ENCODE measurements at regions not wholly inside any gene's neighbourhood (a gene's known extent, or its start where the extent isn't known, plus 50 kb on each side); places are given as distances from the start of the nearest gene placed in this dataset.

- Mint-ChIP-seq H3K4me3 (ENCODE audit: unreplicated experiment) (no peak overlapping the region), H3K27ac (ENCODE audit: unreplicated experiment) (no peak overlapping the region), H3K9me3 (ENCODE audit: unreplicated experiment) (peaks cover 7% of the 10 kb centered on the region), H3K36me3 (ENCODE audit: unreplicated experiment) (no peaks in the 10 kb centered on the region), H3K4me1 (ENCODE audit: unreplicated experiment) (peaks cover 4% of the 10 kb centered on the region), H3K27me3 (ENCODE audit: unreplicated experiment) (no peaks in the 10 kb centered on the region)
- DNase-seq (ENCODE audit: extremely low spot score, unreplicated experiment) = no peak
- TF ChIP-seq CTCF (IDR thresholded peaks at IDR 0.05) = no peak
These were observed 793.9 kb upstream of the PCDH20 start for GRCh38 chr13:62209529-62209928.

- no peak for DNase-seq (ENCODE audit: extremely low spot score, unreplicated experiment)
- Mint-ChIP-seq H3K4me3 (ENCODE audit: unreplicated experiment) (no peak overlapping the region), H3K36me3 (ENCODE audit: unreplicated experiment) (no peaks in the 10 kb centered on the region), H3K9me3 (ENCODE audit: unreplicated experiment) (peaks cover 7% of the 10 kb centered on the region), H3K27ac (ENCODE audit: unreplicated experiment) (no peak overlapping the region), H3K27me3 (ENCODE audit: unreplicated experiment) (no peaks in the 10 kb centered on the region), H3K4me1 (ENCODE audit: unreplicated experiment) (peaks cover 4% of the 10 kb centered on the region)
- no peak for TF ChIP-seq CTCF (IDR thresholded peaks at IDR 0.05)
These were observed 791.7 kb upstream of the PCDH20 start for GRCh38 chr13:62207388-62207787.

GRCh38 chr13:62206165-62206564, 790.5 kb upstream of the PCDH20 start:
- Mint-ChIP-seq H3K4me1 (ENCODE audit: unreplicated experiment) (peaks cover 4% of the 10 kb centered on the region), H3K27ac (ENCODE audit: unreplicated experiment) (no peak overlapping the region), H3K36me3 (ENCODE audit: unreplicated experiment) (no peaks in the 10 kb centered on the region), H3K4me3 (ENCODE audit: unreplicated experiment) (no peak overlapping the region), H3K27me3 (ENCODE audit: unreplicated experiment) (no peaks in the 10 kb centered on the region), H3K9me3 (ENCODE audit: unreplicated experiment) (peaks cover 7% of the 10 kb centered on the region)
- DNase-seq (ENCODE audit: extremely low spot score, unreplicated experiment) = no peak
- no peak for TF ChIP-seq CTCF (IDR thresholded peaks at IDR 0.05)

- H3K27me3 Mint-ChIP-seq (ENCODE audit: unreplicated experiment) = no peaks in the 10 kb centered on the region
- TF ChIP-seq CTCF (IDR thresholded peaks at IDR 0.05) = no peak
- H3K9me3 Mint-ChIP-seq (ENCODE audit: unreplicated experiment) = peaks cover 11% of the 10 kb centered on the region
- H3K4me3 Mint-ChIP-seq (ENCODE audit: unreplicated experiment) = no peak overlapping the region
- H3K4me1 Mint-ChIP-seq (ENCODE audit: unreplicated experiment) = peaks cover 4% of the 10 kb centered on the region
- H3K27ac Mint-ChIP-seq (ENCODE audit: unreplicated experiment) = no peak overlapping the region
- H3K36me3 Mint-ChIP-seq (ENCODE audit: unreplicated experiment) = no peaks in the 10 kb centered on the region
- DNase-seq (ENCODE audit: extremely low spot score, unreplicated experiment) = no peak
These were observed 789.6 kb upstream of the PCDH20 start for GRCh38 chr13:62205273-62205672.

- Mint-ChIP-seq H3K27me3 (ENCODE audit: unreplicated experiment) (no peaks in the 10 kb centered on the region), H3K4me1 (ENCODE audit: unreplicated experiment) (peaks cover 7% of the 10 kb centered on the region), H3K9me3 (ENCODE audit: unreplicated experiment) (no peaks in the 10 kb centered on the region), H3K4me3 (ENCODE audit: unreplicated experiment) (no peak overlapping the region), H3K36me3 (ENCODE audit: unreplicated experiment) (no peaks in the 10 kb centered on the region), H3K27ac (ENCODE audit: unreplicated experiment) (no peak overlapping the region)
- TF ChIP-seq CTCF (IDR thresholded peaks at IDR 0.05) = no peak
- no peak for DNase-seq (ENCODE audit: extremely low spot score, unreplicated experiment)
These were observed 778.7 kb upstream of the PCDH20 start for GRCh38 chr13:62194371-62194770.
